Ovary (tissue), 7 donors: ENCODE measurements at regions not wholly inside any gene's neighbourhood (a gene's known extent, or its start where the extent isn't known, plus 50 kb on each side); places are given as distances from the start of the nearest gene placed in this dataset.

Experiments used
- DNase-seq, 5 donors: peaks; one replicate each; pipeline ENCODE4 v3.0.0-alpha.2; 2019 to 2020
- H3K27ac ChIP-seq, 2 donors: fragments of 200-600 bp; one replicate each; pipeline versions ENCODE4 v1.5.1 to v1.8.0; 2019 to 2022
- H3K27me3 ChIP-seq: fragments of 200-600 bp; one replicate; pipeline ENCODE4 v1.8.0; 2022
- H3K36me3 ChIP-seq: fragments of 200-600 bp; sonication (generic); one replicate; pipeline ENCODE4 v1.5.1; 2019
- H3K4me1 ChIP-seq: one replicate; pipeline ENCODE4 v1.8.1; 2013; ENCODE audit warnings: mild to moderate bottlenecking, moderate library complexity; ENCODE audit not compliant: insufficient read depth
- H3K4me3 ChIP-seq: fragments of 200-600 bp; sonication (generic); one replicate; pipeline ENCODE4 v1.5.1; 2017
- H3K9me3 ChIP-seq, 2 donors: fragments of 200-600 bp in 1 of 2; sonication (generic) in 1 of 2; one replicate each; pipeline versions ENCODE4 v1.5.1 to v1.8.1; 2013 to 2019; ENCODE audit warnings: mild to moderate bottlenecking in 1 of 2, moderate library complexity in 1 of 2
- CTCF ChIP-seq, 3 donors: fragments of 450-650 bp in 2 of 3; fragments of 200-600 bp in 1 of 3; IDR thresholded peaks; one replicate each; pipeline versions ENCODE4 v1.5.1 to v1.8.0; 2016 to 2022; ENCODE audit warnings: antibody characterized with exemption in 3 of 3, mild to moderate bottlenecking in 1 of 3
- EP300 ChIP-seq: sonication (generic); formaldehyde crosslinking; IDR thresholded peaks from one replicate; pipeline ENCODE4 v1.6.1; 2017; ENCODE audit warnings: antibody characterized with exemption
- POLR2A ChIP-seq: fragments of 450-650 bp; IDR thresholded peaks from one replicate; pipeline ENCODE4 v1.6.1; 2017; ENCODE audit warnings: antibody characterized with exemption, mild to moderate bottlenecking, moderate library complexity
- WGBS, 3 donors: extraction: QIAGEN DNeasy Blood & Tissue Kit in 1 of 3; methylation state at CpG; one replicate each; pipeline versions ENCODE4 v1.1.5 to v1.1.7; 2013 to 2017; 5-methylcytosine and 5-hydroxymethylcytosine counted together
- intact Hi-C, 4 donors: fragments of 100-400 bp; cut with DNase I; formaldehyde crosslinking; loops; one replicate each; pipeline versions ENCODE4 v1.11.0 to v1.15.1; 2022 to 2023
- donor health status: DM: no; HTN: no; CAD: no; lungs with moderate emphysema.
- donor health status: DM: no; HTN: no; CAD: no.
- donor health status: Bipolar disorder and iron deficiency.
- donor health status: DM: no; HTN: no; CAD: no.
- donor health status: DM: yes; HTN: yes; CAD: no.

DNA sequence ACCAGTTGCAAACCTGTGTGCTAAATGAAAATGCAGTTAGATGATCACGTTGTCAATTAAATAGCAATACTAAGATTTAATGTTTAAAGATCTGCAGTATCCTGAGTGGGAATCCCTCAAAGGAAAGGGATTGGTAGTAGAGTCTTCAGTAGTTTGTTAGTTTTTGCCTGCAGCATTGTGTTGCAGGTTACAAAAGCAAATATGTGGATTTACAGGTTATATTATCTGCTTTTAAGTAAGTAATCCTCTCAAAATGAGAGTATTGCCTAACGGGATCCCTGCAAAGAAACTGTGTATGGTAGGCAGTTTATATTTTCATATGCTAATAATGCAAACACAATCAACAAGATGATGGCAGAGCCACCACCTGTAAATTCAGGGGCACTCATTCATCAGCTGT lies 72.2 kb upstream of the OSBPL8 start:
- Histone ChIP-seq H3K9me3 (no peaks in the 10 kb centered on the region), H3K27ac (no peak overlapping the region), H3K4me1 (no peaks in the 10 kb centered on the region), H3K36me3 (no peaks in the 10 kb centered on the region), H3K4me3 (no peak overlapping the region), H3K27me3 (no peaks in the 10 kb centered on the region)
- intact Hi-C loops = no loop called here
- DNase-seq = no peak
- 60 to 67% (median 61%) methylated on average over 2 of the region's 2 CpGs for WGBS, 3 donors
- TF ChIP-seq EP300 (no peak), CTCF (IDR thresholded peaks at IDR 0.05) (no peak), POLR2A (no peak)

DNA sequence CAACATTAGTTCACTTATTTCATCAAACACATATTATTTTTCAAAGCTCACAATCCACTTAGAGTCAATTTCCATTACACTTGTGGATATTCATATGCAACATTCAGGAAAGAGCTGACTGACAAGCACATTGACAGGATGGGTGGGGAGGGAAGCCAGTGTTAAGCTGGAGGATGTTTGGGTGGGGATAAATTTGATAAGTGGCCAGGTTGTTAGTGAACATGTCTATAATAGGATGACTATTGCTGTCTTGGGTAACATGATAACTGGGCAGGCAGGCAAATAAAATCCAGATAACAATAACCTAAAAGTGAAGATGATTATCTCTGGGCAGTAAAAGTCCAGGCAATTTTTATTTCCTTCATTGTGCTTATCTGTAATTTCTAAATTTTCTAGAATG lies 73.8 kb upstream of the OSBPL8 start:
- intact Hi-C loops = no loop called here
- H3K27ac ChIP-seq = no peak overlapping the region
- no peak for TF ChIP-seq POLR2A
- no peak for TF ChIP-seq CTCF (IDR thresholded peaks at IDR 0.05)
- TF ChIP-seq EP300 = no peak
- no peaks in the 10 kb centered on the region for H3K27me3 ChIP-seq
- H3K4me3 ChIP-seq = no peak overlapping the region
- no peaks in the 10 kb centered on the region for H3K9me3 ChIP-seq
- H3K36me3 ChIP-seq = no peaks in the 10 kb centered on the region
- no peaks in the 10 kb centered on the region for H3K4me1 ChIP-seq
- DNase-seq = no peak

DNA sequence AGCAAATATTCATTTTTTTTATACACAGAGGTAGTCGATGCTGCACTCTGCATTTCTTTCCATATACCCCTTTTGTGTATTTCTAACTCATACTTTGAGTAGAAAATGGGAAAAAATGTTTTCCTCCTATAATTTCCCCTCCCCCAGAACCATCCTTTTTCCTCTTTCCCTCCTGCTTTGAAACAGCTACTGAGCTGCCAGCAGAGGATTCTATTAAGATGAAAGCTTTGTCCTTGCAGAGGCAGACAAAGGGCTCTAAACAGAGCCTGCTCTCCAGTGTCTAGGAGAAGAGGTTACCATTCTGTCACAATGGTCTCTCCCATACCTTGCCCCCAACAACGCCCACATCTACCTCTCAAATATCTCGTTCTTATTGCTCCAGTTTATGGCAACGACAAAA lies 74.6 kb upstream of the OSBPL8 start:
- TF ChIP-seq EP300 = no peak
- no peak for TF ChIP-seq CTCF (IDR thresholded peaks at IDR 0.05)
- no peaks in the 10 kb centered on the region for H3K27me3 ChIP-seq
- no peaks in the 10 kb centered on the region for H3K36me3 ChIP-seq
- H3K4me1 ChIP-seq = no peaks in the 10 kb centered on the region
- intact Hi-C loops = no loop called here
- no peak for DNase-seq
- WGBS, 3 donors = 73 to 78% (median 76%) methylated on average over 4 of the region's 4 CpGs
- no peaks in the 10 kb centered on the region for H3K9me3 ChIP-seq
- H3K27ac ChIP-seq = no peak overlapping the region
- no peak overlapping the region for H3K4me3 ChIP-seq

DNA sequence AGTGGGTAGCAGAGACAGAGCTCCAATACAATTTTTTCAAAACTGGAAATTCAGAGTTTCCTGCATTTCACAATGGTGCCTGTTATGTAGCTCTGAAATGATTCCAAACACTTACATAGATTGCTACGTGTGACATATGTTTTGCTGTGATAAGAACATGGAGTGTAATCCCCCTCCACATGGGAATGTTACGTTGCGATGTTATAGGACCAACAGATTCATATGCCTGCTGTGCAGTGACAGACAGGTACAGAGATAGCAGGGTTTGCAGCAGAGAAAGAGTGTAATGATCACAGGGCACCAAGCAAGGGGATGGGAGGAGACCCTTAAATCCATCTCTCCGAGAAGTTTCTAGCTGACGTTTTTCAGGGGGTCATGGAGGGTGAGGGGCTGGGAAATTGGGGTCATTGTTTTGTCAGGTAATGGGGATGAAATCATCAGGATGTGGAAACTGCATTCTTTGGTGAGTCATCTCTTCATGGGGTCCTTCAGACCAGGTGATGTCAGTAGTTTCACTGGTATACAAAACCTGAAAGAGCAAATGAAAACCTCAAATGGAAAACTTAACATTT lies 76.6 kb upstream of the OSBPL8 start:
- Histone ChIP-seq H3K27ac (no peak overlapping the region), H3K4me3 (no peak overlapping the region), H3K9me3 (no peaks in the 10 kb centered on the region), H3K4me1 (no peaks in the 10 kb centered on the region), H3K36me3 (no peaks in the 10 kb centered on the region), H3K27me3 (no peaks in the 10 kb centered on the region)
- WGBS, 3 donors = 61 to 71% (median 69%) methylated on average over 5 of the region's 5 CpGs
- intact Hi-C loops = no loop called here
- no peak for DNase-seq
- no peak for TF ChIP-seq EP300
- no peak for TF ChIP-seq CTCF (IDR thresholded peaks at IDR 0.05)
- no peak for TF ChIP-seq POLR2A

GRCh38 chr12:76637807-76638206 lies 78.2 kb upstream of the OSBPL8 start:
- Histone ChIP-seq H3K4me3 (no peak overlapping the region), H3K36me3 (no peaks in the 10 kb centered on the region), H3K9me3 (no peaks in the 10 kb centered on the region), H3K27me3 (no peaks in the 10 kb centered on the region), H3K4me1 (no peaks in the 10 kb centered on the region), H3K27ac (no peak overlapping the region)
- TF ChIP-seq EP300 = no peak
- no peak for TF ChIP-seq CTCF (IDR thresholded peaks at IDR 0.05)
- TF ChIP-seq POLR2A = no peak
- intact Hi-C loops = no loop called here
- 73 to 79% (median 76%) methylated on average over 3 of the region's 3 CpGs for WGBS, 3 donors
- no peak for DNase-seq
